GM12892 (cell line): ENCODE measurements at regions not wholly inside any gene's neighbourhood (a gene's known extent, or its start where the extent isn't known, plus 50 kb on each side); places are given as distances from the start of the nearest gene placed in this dataset.

Experiments used
- POLR2A ChIP-seq: IDR thresholded peaks from 2 replicates; pipeline ENCODE4 v1.6.1; 2011; ENCODE audit warnings: low read depth, low read length, control low read depth
- POLR2AphosphoS5 ChIP-seq: IDR thresholded peaks from 2 replicates; pipeline ENCODE4 v1.6.1; 2011; ENCODE audit warnings: low read depth, low read length, control low read depth
- TAF1 ChIP-seq: IDR thresholded peaks from 2 replicates; pipeline ENCODE4 v1.6.1; 2011; ENCODE audit warnings: low read depth, mild to moderate bottlenecking, control low read depth, low read length, borderline replicate concordance

- no peak for TF ChIP-seq TAF1
- TF ChIP-seq POLR2A: no peak
- no peak for TF ChIP-seq POLR2AphosphoS5
These were observed 189.8 kb downstream of the FOXA2 start for GRCh38 chr20:22394583-22394982.
